ENCODE measurements at regions not wholly inside any gene's neighbourhood (a gene's known extent, or its start where the extent isn't known, plus 50 kb on each side); places are given as distances from the start of the nearest gene placed in this dataset.

- TF ChIP-seq CTCF (IDR thresholded peaks at IDR 0.05) = no peak
- no peak for TF ChIP-seq POLR2A (IDR thresholded peaks at IDR 0.05)
- TF ChIP-seq POLR2AphosphoS5 (IDR thresholded peaks at IDR 0.05) = no peak
Measured at GRCh38 chr3:147030274-147030673, 376.1 kb downstream of the ZIC4 start.
